ENCODE measurements at regions not wholly inside any gene's neighbourhood (a gene's known extent, or its start where the extent isn't known, plus 50 kb on each side); places are given as distances from the start of the nearest gene placed in this dataset.

- peak overlapping the region; percentile 8 for H3K4me3 ChIP-seq (ENCODE audit: low read depth, low read length)
- ChIA-PET POLR2A (no interaction called here), CTCF (interaction anchor here (0.8 to 3.3 kb wide), 5 partner anchors 8 to 144 kb away, joined by 3 to 21 read pairs (median 3); no protein-coding TSS in a partner anchor)
- no peak for TF ChIP-seq CTCF (IDR thresholded peaks at IDR 0.05; ENCODE audit: insufficient read depth, low read length, missing control alignments)
- DNase-seq (ENCODE audit: low read depth, low spot score) = peak; percentile 61
Measured at GRCh38 chr17:77475016-77475976, 334.5 kb downstream of the SEC14L1 start.

GRCh38 chr17:77476006-77476405 is 335.2 kb downstream of the SEC14L1 start:
- no peak overlapping the region for H3K4me3 ChIP-seq (ENCODE audit: low read depth, low read length)
- CTCF ChIA-PET = interaction anchor here (1.1 kb wide), 1 partner anchor 13 kb away, joined by 3 read pairs; no protein-coding TSS in a partner anchor
- DNase-seq (ENCODE audit: low read depth, low spot score) = no peak
- no peak for TF ChIP-seq CTCF (IDR thresholded peaks at IDR 0.05; ENCODE audit: insufficient read depth, low read length, missing control alignments)
- POLR2A ChIA-PET = no interaction called here

- ChIA-PET POLR2A (no interaction called here), CTCF (interaction anchor here (1.0 to 1.6 kb wide), 3 partner anchors 13 to 47 kb away, joined by 3 to 7 read pairs (median 3); no protein-coding TSS in a partner anchor)
- TF ChIP-seq CTCF (IDR thresholded peaks at IDR 0.05; ENCODE audit: insufficient read depth, low read length, missing control alignments) = no peak
- H3K4me3 ChIP-seq (ENCODE audit: low read depth, low read length) = no peak overlapping the region
- DNase-seq (ENCODE audit: low read depth, low spot score) = no peak
Measured at GRCh38 chr17:77476498-77476897, 335.7 kb downstream of the SEC14L1 start.

GRCh38 chr17:77476931-77477805 is 336.4 kb downstream of the SEC14L1 start:
- ChIA-PET POLR2A (interaction anchor here (0.7 to 1.3 kb wide), 4 partner anchors 25 to 154 kb away, joined by 3 to 5 read pairs (median 3); no protein-coding TSS in a partner anchor), CTCF (interaction anchor here (1.0 to 1.6 kb wide), 11 partner anchors 9 to 152 kb away, joined by 3 to 11 read pairs (median 3); no protein-coding TSS in a partner anchor)
- peak; percentile 95 for DNase-seq (ENCODE audit: low read depth, low spot score)
- H3K4me3 ChIP-seq (ENCODE audit: low read depth, low read length) = peak overlapping the region; percentile 25; the same call in 1 of the 2 replicates
- TF ChIP-seq CTCF (IDR thresholded peaks at IDR 0.05; ENCODE audit: insufficient read depth, low read length, missing control alignments) = no peak

GRCh38 chr17:77478281-77478680 is 337.5 kb downstream of the SEC14L1 start:
- no peak for TF ChIP-seq CTCF (IDR thresholded peaks at IDR 0.05; ENCODE audit: insufficient read depth, low read length, missing control alignments)
- POLR2A ChIA-PET = no interaction called here
- CTCF ChIA-PET = interaction anchor here (1.0 to 1.6 kb wide), 9 partner anchors 8 to 153 kb away, joined by 3 to 11 read pairs (median 5); no protein-coding TSS in a partner anchor
- DNase-seq (ENCODE audit: low read depth, low spot score) = peak; percentile 45
- H3K4me3 ChIP-seq (ENCODE audit: low read depth, low read length) = no peak overlapping the region

Data from AG04449 (cell line).